SK-N-SH (cell line): ENCODE measurements at regions not wholly inside any gene's neighbourhood (a gene's known extent, or its start where the extent isn't known, plus 50 kb on each side); places are given as distances from the start of the nearest gene placed in this dataset.

Experiments used
- CHD2 ChIP-seq: fragments of 150-350 bp; IDR thresholded peaks from 2 replicates; pipeline ENCODE4 v1.6.1; 2018; ENCODE audit warnings: low read length; ENCODE audit not compliant: partially characterized antibody
- EP300 ChIP-seq, 2 experiments: IDR thresholded peaks; 2 replicates each; pipeline versions ENCODE4 v1.4.0 to v1.6.1; 2012; ENCODE audit warnings: borderline replicate concordance in 1 of 2, low read depth in 1 of 2, low read length in 1 of 2
- GABPA ChIP-seq: IDR thresholded peaks from 2 replicates; pipeline ENCODE4 v1.4.0; 2012; ENCODE audit warnings: low read depth, mild to moderate bottlenecking
- MXI1 ChIP-seq: IDR thresholded peaks from 2 replicates; pipeline ENCODE4 v1.6.1; 2012; ENCODE audit warnings: mild to moderate bottlenecking, low read depth, low read length, improper control_type of control experiment
- NFIC ChIP-seq: IDR thresholded peaks from 2 replicates; pipeline ENCODE4 v1.4.0; 2012; ENCODE audit warnings: borderline replicate concordance
- POLR2AphosphoS5 ChIP-seq: IDR thresholded peaks from 2 replicates; pipeline ENCODE4 v1.6.1; 2012; ENCODE audit warnings: low read depth, low read length
- RAD21 ChIP-seq: IDR thresholded peaks from 2 replicates; pipeline ENCODE4 v1.6.1; 2012; ENCODE audit warnings: mild to moderate bottlenecking, low read length
- RFX5 ChIP-seq: IDR thresholded peaks from 2 replicates; pipeline ENCODE4 v1.6.1; 2012; ENCODE audit warnings: mild to moderate bottlenecking, improper control_type of control experiment, low read length
- SIN3A ChIP-seq: IDR thresholded peaks from 2 replicates; pipeline ENCODE4 v1.6.1; 2012; ENCODE audit warnings: low read depth, mild to moderate bottlenecking, low read length, moderate library complexity, borderline replicate concordance
- USF2 ChIP-seq: fragments of 150-350 bp; IDR thresholded peaks from 2 replicates; pipeline ENCODE4 v1.6.1; 2017; ENCODE audit warnings: antibody characterized with exemption, low read length, low read depth, borderline replicate concordance
- YY1 ChIP-seq: IDR thresholded peaks from 2 replicates; pipeline ENCODE4 v1.4.0; 2012; ENCODE audit warnings: low read depth, mild to moderate bottlenecking
- TF ChIP-seq, protein P1 (sequence below): fragments of 200-600 bp; sonication (generic); IDR thresholded peaks from 2 replicates; pipeline ENCODE4 v1.6.1; 2017; ENCODE audit warnings: antibody characterized with exemption, mild to moderate bottlenecking, moderate library complexity

GRCh38 chr9:22286661-22287060, 160.0 kb upstream of the DMRTA1 start:
- TF ChIP-seq USF2 (no peak), POLR2AphosphoS5 (no peak), YY1 (no peak), MXI1 (no peak), GABPA (no peak), EP300 (IDR thresholded peaks at IDR 0.05; ENCODE audit: borderline replicate concordance in 1 of 2, low read depth in 1 of 2, low read length in 1 of 2) (no peak), NFIC (no peak), RFX5 (no peak), RAD21 (no peak), SIN3A (no peak), CHD2 (no peak)
- TF ChIP-seq, protein P1, sequence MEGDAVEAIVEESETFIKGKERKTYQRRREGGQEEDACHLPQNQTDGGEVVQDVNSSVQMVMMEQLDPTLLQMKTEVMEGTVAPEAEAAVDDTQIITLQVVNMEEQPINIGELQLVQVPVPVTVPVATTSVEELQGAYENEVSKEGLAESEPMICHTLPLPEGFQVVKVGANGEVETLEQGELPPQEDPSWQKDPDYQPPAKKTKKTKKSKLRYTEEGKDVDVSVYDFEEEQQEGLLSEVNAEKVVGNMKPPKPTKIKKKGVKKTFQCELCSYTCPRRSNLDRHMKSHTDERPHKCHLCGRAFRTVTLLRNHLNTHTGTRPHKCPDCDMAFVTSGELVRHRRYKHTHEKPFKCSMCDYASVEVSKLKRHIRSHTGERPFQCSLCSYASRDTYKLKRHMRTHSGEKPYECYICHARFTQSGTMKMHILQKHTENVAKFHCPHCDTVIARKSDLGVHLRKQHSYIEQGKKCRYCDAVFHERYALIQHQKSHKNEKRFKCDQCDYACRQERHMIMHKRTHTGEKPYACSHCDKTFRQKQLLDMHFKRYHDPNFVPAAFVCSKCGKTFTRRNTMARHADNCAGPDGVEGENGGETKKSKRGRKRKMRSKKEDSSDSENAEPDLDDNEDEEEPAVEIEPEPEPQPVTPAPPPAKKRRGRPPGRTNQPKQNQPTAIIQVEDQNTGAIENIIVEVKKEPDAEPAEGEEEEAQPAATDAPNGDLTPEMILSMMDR, result no peak
